Right ventricle myocardium superior (tissue), 1 donor: ENCODE measurements at regions not wholly inside any gene's neighbourhood (a gene's known extent, or its start where the extent isn't known, plus 50 kb on each side); places are given as distances from the start of the nearest gene placed in this dataset.
A peak's percentile ranks its signal among the peaks of the same experiment; 100 is the strongest.

ENCODE experiments used
- ATAC-seq: fragments of 200-7000 bp; cut with Tn5 transposase; one replicate; pipeline ENCODE4 v1.9.1; 2020; ENCODE audit warnings: mild to moderate bottlenecking; ENCODE audit not compliant: poor library complexity
- DNase-seq: peaks from one replicate; pipeline ENCODE4 v3.0.0-alpha.2; 2020
- intact Hi-C: fragments of 100-400 bp; cut with DNase I; formaldehyde crosslinking; loops from one replicate; pipeline ENCODE4 v1.11.2; 2022
- donor health status: DM: no; HTN: yes; CAD: no; lungs with severe emphysema.

DNA sequence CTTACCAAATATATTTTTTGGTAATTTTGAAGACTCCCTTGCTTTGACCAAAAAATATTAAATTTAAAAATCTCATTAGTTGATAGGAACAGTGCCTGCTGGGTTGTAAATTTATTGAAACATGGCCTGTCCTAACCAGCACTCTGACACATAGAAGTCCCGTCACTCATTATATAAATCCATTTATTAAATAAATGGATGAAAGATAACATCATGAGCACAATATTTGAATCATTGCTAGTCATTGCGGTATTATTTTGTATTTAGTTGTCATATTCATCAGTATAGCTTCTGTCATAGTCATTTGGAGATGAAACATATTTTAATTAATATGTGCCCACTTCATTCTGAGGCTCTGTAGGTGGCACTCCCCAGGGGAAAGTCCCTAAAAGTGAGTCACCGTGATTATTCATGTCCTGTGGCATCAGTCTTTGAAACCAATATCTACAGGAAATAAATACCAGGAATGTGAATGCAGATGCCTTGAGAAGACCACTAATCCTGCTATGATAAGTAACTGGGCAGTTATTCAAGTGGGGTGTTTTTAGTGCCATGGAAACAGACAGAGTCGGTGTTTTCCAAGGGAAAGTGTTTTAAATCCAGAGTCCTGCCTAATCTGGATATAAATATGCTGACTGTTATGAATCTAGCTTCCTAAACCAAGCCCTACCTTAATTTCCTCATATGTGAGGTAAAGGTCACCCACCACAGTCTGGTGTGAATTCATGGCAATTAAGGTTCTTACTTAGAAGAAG is 302.0 kb downstream of the DUSP10 start:
- no peak for DNase-seq
- peak; percentile 13 for ATAC-seq
- intact Hi-C loops, result loop anchor here (5.0 to 10.0 kb wide), 3 partner anchors 175 to 568 kb away; no protein-coding TSS in a partner anchor

DNA sequence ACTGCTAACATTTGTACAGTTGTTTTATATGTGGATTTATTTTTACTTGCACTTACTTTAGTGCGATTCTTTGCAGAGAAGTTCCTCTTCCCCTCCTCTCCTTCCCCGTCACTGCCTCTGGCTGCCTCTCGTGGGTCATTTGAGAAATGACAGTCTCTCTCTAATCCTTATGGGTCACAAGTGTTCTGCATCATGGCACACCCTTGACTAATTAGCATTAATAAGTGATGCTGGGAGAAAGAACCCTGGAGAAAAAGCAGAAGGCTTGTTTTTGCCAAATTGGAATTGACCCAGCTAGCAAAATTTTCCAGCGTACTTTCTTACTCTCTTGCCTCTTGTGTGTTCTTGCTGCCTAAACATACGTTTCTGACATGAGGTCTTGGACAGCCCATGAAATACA is 301.2 kb downstream of the DUSP10 start:
- intact Hi-C loops, result no loop called here
- DNase-seq, result no peak
- peak; percentile 78 for ATAC-seq

DNA sequence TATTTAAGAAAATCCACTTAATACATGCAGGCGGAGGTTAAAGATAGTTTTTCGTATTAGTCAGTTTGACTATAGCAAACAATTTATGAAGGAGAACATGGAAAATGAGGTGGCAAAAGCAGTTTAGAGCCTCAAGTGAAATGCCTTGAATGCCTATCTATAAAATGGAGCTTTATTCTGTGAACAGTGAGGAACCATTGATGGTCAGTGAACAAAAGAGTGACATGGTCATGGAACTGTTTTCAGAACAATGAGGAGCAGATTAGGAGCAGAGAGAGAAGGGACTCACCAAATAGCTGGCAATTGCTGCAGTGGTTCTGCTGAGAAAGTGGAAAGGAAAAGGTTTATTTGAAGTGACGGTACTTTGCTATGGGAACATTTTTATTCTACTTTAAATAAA is 299.8 kb downstream of the DUSP10 start:
- ATAC-seq (no peak), DNase-seq (no peak)
- intact Hi-C loops, result no loop called here

DNA sequence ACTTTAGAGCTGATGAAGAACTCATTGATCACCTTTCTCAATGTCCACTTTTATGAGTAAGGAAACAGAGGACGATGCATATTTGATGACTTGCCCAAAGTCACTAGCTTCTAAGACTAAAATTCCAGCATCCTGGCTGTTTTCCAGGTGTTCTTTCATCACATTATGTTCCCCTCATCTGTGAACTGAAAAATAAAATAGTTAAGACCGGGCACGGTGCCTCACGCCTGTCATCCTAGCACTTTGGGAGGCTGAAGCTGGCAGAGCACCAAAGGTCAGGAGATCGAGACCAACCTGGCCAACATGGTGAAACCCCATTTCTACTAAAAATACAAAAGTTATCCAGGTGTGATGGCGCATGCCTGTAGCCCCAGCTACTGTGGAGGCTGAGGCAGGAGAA is 297.5 kb downstream of the DUSP10 start:
- intact Hi-C loops, result no loop called here
- no peak for ATAC-seq

DNA sequence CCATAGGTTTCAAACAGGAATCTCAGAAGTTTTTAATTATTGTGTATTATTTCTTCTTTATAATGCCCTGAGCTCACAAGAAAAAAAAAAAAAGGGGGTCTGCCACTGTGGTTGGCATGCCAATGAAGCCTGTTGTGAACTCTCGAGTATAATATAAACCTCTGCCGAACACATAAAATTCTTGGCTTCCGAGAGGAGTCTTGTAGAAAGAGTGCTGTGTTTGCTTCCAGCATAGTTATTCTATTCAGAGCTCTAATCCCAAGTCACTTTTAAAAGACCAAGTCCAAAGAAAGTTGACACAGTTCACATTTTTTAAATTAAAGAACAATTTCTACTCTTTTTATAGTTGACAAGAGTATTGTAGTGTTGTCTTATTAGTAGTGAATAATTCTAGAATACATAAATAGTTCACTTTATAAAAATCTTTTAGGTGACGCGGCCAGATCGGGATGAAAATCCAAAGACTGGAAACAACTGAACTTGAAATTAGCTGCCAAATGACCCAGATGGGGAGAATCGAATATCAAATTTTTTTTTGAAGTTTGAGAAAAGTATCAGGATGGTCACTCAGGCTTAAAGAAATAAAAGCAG is 293.2 kb downstream of the DUSP10 start:
- DNase-seq (no peak), ATAC-seq (no peak)
- intact Hi-C loops, result no loop called here

More for the DNA sequence above, 297.5 kb downstream of the DUSP10 start:
- DNase-seq, result no peak

GRCh38 chr1:221449194-221449593 is 292.7 kb downstream of the DUSP10 start:
- ATAC-seq (no peak), DNase-seq (no peak)
- intact Hi-C loops, result no loop called here

DNA sequence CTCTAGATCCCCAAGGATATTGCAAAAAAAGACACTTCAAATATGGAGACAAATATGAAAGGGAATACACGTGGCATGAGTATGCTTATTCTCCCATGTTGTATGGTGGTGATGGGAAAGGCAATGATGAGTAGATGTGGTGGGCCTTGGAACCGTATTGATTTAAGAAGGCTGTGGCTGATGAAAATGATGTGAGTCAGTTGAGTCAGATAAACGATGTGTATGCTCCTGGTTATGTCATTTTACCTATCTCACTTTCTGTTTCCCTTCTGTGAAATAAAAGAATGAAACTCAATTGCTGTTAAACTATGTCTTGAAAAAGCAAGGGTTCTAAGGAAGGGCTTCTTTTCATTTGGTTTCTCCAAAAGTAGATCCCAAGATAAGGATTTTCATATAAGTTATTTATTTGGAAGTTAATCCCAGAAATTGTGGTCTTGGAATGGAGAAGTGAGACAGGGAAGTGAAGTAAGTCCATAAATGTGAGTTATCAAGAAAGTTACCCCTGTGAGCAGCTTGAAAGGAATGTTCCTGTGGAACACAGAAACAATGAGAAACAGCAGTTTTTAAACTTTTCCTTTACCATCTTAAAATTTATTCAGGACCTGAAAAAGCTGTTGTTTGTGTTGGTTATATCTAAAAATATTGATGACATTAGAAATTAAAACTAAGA is 292.0 kb downstream of the DUSP10 start:
- DNase-seq, result no peak
- no peak for ATAC-seq
- intact Hi-C loops, result no loop called here

GRCh38 chr1:221451741-221452140 is 290.1 kb downstream of the DUSP10 start:
- intact Hi-C loops, result no loop called here
- DNase-seq (no peak), ATAC-seq (no peak)

GRCh38 chr1:221454096-221454495 is 287.8 kb downstream of the DUSP10 start:
- DNase-seq, result no peak
- intact Hi-C loops, result no loop called here
- ATAC-seq, result no peak

DNA sequence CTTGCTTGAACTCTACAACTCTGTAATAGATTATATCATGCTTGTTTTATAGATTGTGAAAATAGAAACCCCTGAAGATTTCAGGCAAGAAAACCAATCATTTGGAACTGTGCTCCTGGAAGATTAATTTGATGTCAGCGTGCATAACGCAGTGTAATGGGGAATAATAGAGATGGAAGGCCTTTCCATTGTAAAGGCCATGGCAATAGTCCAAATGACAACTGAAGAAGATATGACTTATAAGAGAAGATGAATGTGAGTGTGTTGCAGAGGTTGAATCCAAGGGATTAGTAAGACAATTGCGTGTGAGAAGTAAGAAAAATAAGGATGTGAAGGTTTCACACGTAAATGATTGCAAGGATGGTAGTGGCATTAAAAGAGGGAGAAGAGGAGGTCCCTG is 285.0 kb downstream of the DUSP10 start:
- ATAC-seq (no peak), DNase-seq (no peak)
- intact Hi-C loops, result no loop called here

GRCh38 chr1:221457685-221458446 is 284.0 kb downstream of the DUSP10 start:
- DNase-seq (no peak), ATAC-seq (peak; percentile 70)
- intact Hi-C loops, result no loop called here

DNA sequence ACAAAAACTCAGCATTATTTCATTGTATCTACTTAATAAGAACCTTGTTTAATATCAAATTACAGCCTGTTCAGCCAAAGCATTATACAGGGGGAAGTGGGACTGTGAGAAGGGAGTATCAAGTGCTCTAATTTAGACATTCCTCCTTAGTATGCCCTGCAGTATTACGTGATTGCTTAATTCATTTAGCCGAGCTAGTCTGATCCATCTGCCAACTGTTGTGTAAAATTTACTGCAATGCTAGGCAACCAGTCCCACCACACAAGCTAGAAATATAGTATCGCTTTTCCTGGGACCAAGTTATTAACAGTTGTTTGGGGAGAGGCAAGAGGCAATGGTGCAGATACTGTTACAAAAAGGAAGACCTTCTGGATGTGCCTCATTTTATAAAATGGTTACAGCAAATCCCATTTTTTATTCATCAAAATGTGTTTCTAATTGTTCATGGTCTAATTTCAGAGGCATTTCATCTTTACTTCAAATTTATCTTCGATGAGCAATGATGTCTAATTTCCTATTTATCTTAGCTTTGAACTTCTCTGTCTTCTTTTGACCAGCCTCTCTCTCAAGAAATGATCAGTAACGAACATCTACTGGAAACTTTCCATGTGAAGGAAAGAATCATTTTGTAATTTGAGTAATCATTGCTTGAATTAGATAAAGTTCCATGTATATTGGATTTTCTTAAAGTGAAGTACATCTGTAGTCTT is 283.3 kb downstream of the DUSP10 start:
- DNase-seq, result no peak
- peak; percentile 96 for ATAC-seq
- intact Hi-C loops, result no loop called here

- intact Hi-C loops, result no loop called here
- no peak for ATAC-seq
- no peak for DNase-seq
These were observed 282.3 kb downstream of the DUSP10 start for GRCh38 chr1:221459558-221459957.

- no peak for DNase-seq
- intact Hi-C loops, result no loop called here
These were observed 279.5 kb downstream of the DUSP10 start for GRCh38 chr1:221462345-221462744.

GRCh38 chr1:221468546-221468945 is 273.3 kb downstream of the DUSP10 start:
- ATAC-seq, result no peak
- intact Hi-C loops, result no loop called here
- DNase-seq, result no peak

More at GRCh38 chr1:221462345-221462744, 279.5 kb downstream of the DUSP10 start:
- ATAC-seq, result no peak

DNA sequence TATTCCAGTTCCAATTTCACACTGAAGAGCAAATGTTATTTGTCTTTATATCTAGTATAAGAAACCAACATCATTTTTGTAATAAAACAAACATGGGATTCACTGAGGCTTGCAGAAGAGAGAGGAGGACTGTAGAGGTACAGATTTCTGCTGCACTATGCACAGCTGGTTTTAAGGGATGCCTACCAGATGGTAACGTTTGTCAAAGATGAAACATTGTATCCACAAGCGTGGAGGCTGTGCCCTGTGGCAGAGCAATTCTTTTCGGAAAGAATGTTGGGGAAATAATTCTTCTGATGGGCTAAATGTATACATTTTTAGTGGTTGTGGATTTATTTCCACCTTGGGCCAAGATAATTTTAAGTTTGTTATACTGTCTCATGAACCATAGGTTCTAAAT is 272.4 kb downstream of the DUSP10 start:
- intact Hi-C loops, result no loop called here
- ATAC-seq (no peak), DNase-seq (no peak)

DNA sequence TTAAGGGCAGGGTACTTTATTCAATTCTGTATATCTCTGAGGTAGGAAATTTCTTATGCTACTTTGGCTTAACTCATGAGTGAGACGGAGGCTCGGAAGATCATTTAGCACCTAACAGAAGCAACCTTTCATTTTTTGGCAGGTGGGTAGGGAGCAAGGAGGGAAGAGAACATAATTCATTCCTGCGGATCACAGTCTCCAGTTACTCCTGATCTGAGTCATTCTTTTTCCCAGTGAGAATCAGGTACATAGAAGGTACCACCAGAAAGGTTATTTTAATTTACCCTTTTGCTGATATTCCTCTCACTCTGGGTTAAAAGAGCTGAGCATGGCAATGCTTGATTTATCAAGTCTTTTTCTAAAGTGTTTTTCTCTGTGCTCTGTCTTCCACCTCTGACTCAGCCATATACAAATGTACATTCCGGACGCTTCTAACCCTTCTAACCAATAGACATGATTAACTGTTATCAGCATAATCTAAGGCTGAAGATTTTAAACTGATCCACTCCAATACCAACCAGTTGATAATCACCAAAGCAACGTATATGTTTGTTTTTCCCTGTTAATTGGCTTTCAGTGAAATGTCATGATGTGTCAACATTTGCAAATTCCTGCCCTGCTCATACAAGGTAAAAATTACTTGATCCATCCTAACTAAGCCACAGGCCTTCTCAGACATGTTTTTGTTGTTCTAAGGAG is 271.7 kb downstream of the DUSP10 start:
- DNase-seq (no peak), ATAC-seq (no peak)
- intact Hi-C loops, result loop anchor here (10.0 kb wide), 2 partner anchors 705 to 985 kb away; no protein-coding TSS in a partner anchor

- no peak for ATAC-seq
- intact Hi-C loops, result loop anchor here (10.0 kb wide), 2 partner anchors 701 to 981 kb away; no protein-coding TSS in a partner anchor
- no peak for DNase-seq
These were observed 268.5 kb downstream of the DUSP10 start for GRCh38 chr1:221473411-221473810.
